IMR-90 (cell line): ENCODE measurements at regions not wholly inside any gene's neighbourhood (a gene's known extent, or its start where the extent isn't known, plus 50 kb on each side); places are given as distances from the start of the nearest gene placed in this dataset.

Experiments
- ATAC-seq: fragments of 200-7000 bp; cut with Tn5 transposase; 2 replicates; pipeline ENCODE4 v1.9.1; 2020; ENCODE audit warnings: low read depth, mild to moderate bottlenecking, moderate library complexity
- BruUV-seq: library from RNA; stranded (reverse); fragments of 400-500 nt; replicated peaks from 2 replicates; lab custom pipeline; 2021; lab: Mats Ljungman, UMichigan
- CTCF ChIA-PET: fragments of 300-600 bp; formaldehyde crosslinking; extraction: SDS; loops from one replicate; lab custom pipeline; 2021; ENCODE audit warnings: antibody characterized with exemption; lab: Yijun Ruan, JAX
- POLR2A ChIA-PET: fragments of 300-600 bp; sonication (Branson Sonifier 250); formaldehyde crosslinking; loops from one replicate; lab custom pipeline; 2022; ENCODE audit warnings: antibody characterized with exemption; ENCODE audit not compliant: unreplicated experiment; lab: Charles Lee
- DNase-seq: peaks from one replicate; pipeline ENCODE4 v3.0.0; 2013
- H2AFZ ChIP-seq: replicated peaks from 2 replicates; pipeline ENCODE3; 2013; ENCODE audit warnings: low read length, mild to moderate bottlenecking; ENCODE audit not compliant: poor library complexity
- H2AK5ac ChIP-seq: 2 replicates; pipeline ENCODE4 v1.6.1; 2013; ENCODE audit warnings: low read depth, low read length, inconsistent platforms
- H2AK9ac ChIP-seq: replicated peaks from 2 replicates; pipeline ENCODE3; 2013; ENCODE audit warnings: mild to moderate bottlenecking, low read depth, low read length, moderate library complexity; ENCODE audit not compliant: poor library complexity
- H2BK120ac ChIP-seq: 2 replicates; pipeline ENCODE4 v1.6.1; 2013; ENCODE audit warnings: low read depth, low read length, inconsistent platforms
- H2BK15ac ChIP-seq: 3 replicates; pipeline ENCODE4 v1.6.1; 2013; ENCODE audit warnings: low read depth, low read length, inconsistent platforms
- H2BK20ac ChIP-seq: 2 replicates; pipeline ENCODE4 v1.6.1; 2013; ENCODE audit warnings: low read depth, mild to moderate bottlenecking, inconsistent platforms, low read length, moderate library complexity
- H2BK5ac ChIP-seq: 2 replicates; pipeline ENCODE4 v1.6.1; 2013; ENCODE audit warnings: mild to moderate bottlenecking, low read depth, low read length, inconsistent platforms; ENCODE audit not compliant: poor library complexity, severe bottlenecking
- H3K14ac ChIP-seq: replicated peaks from 2 replicates; pipeline ENCODE4 v1.6.1; 2013; ENCODE audit warnings: low read depth, low read length, inconsistent platforms
- H3K18ac ChIP-seq: 2 replicates; pipeline ENCODE4 v1.6.1; 2013; ENCODE audit warnings: low read depth, low read length, control low read depth
- H3K23ac ChIP-seq: 2 replicates; pipeline ENCODE4 v1.6.1; 2013; ENCODE audit warnings: low read depth, low read length, inconsistent platforms
- H3K27ac ChIP-seq: 2 replicates; pipeline ENCODE4 v1.5.1; 2013; ENCODE audit warnings: mild to moderate bottlenecking, control low read depth, low read length; ENCODE audit not compliant: insufficient read depth
- H3K27me3 ChIP-seq: 2 replicates; pipeline ENCODE4 v1.6.1; 2013; ENCODE audit warnings: low read length; ENCODE audit not compliant: control insufficient read depth, insufficient read depth
- H3K36me3 ChIP-seq: 2 replicates; pipeline ENCODE4 v1.6.1; 2013; ENCODE audit warnings: low read length, mixed read lengths; ENCODE audit not compliant: control insufficient read depth, insufficient read depth
- H3K4ac ChIP-seq: 2 replicates; pipeline ENCODE4 v1.6.1; 2013; ENCODE audit warnings: low read depth, low read length, inconsistent platforms
- H3K4me1 ChIP-seq: 2 replicates; pipeline ENCODE4 v1.6.1; 2013; ENCODE audit warnings: low read length, mixed read lengths; ENCODE audit not compliant: control insufficient read depth, insufficient read depth
- H3K4me2 ChIP-seq: 2 replicates; pipeline ENCODE4 v1.6.1; 2013; ENCODE audit warnings: low read depth, mild to moderate bottlenecking, control low read depth, low read length, moderate library complexity
- H3K4me3 ChIP-seq: 2 replicates; pipeline ENCODE4 v1.5.1; 2013; ENCODE audit warnings: low read depth, mild to moderate bottlenecking, control low read depth, low read length, moderate library complexity; ENCODE audit not compliant: insufficient read depth
- H3K56ac ChIP-seq: 2 replicates; pipeline ENCODE4 v1.6.1; 2013; ENCODE audit warnings: low read length, inconsistent platforms; ENCODE audit not compliant: insufficient read depth; ENCODE audit errors: extremely low read depth
- H3K79me1 ChIP-seq, 2 experiments: 2 replicates each; pipeline ENCODE4 v1.6.1; 2013; ENCODE audit warnings: low read length in 2 of 2, inconsistent platforms in 1 of 2, low read depth in 1 of 2
- H3K9ac ChIP-seq: 2 replicates; pipeline ENCODE4 v1.6.1; 2013; ENCODE audit warnings: low read depth, low read length, control low read depth
- H3K9me1 ChIP-seq: 2 replicates; pipeline ENCODE4 v1.6.1; 2013; ENCODE audit warnings: low read length, inconsistent platforms; ENCODE audit not compliant: insufficient read depth
- H3K9me3 ChIP-seq: 2 replicates; pipeline ENCODE4 v1.6.1; 2013; ENCODE audit warnings: low read length; ENCODE audit not compliant: control insufficient read depth, insufficient read depth
- H4K20me1 ChIP-seq: 2 replicates; pipeline ENCODE4 v1.6.1; 2013; ENCODE audit warnings: low read length, inconsistent platforms; ENCODE audit not compliant: insufficient read depth
- H4K5ac ChIP-seq: 2 replicates; pipeline ENCODE4 v1.6.1; 2013; ENCODE audit warnings: mild to moderate bottlenecking, low read depth, low read length, control low read depth
- H4K8ac ChIP-seq, 2 experiments: 2 replicates each; pipeline ENCODE4 v1.6.1; 2013; ENCODE audit warnings: low read depth in 2 of 2, low read length in 2 of 2, control low read depth in 1 of 2, inconsistent platforms in 1 of 2
- H4K91ac ChIP-seq: 2 replicates; pipeline ENCODE4 v1.6.1; 2013; ENCODE audit warnings: low read depth, low read length, inconsistent platforms; ENCODE audit not compliant: insufficient read depth
- BHLHE40 ChIP-seq: fragments of 150-350 bp; IDR thresholded peaks from 2 replicates; pipeline ENCODE4 v1.6.1; 2016; ENCODE audit warnings: mild to moderate bottlenecking, low read depth, low read length
- CHD1 ChIP-seq: IDR thresholded peaks from 2 replicates; pipeline ENCODE4 v1.6.1; 2012; ENCODE audit warnings: low read depth, low read length, improper control_type of control experiment
- MAZ ChIP-seq: IDR thresholded peaks from 2 replicates; pipeline ENCODE4 v1.6.1; 2012; ENCODE audit warnings: low read depth, mild to moderate bottlenecking, low read length, improper control_type of control experiment, moderate library complexity, borderline replicate concordance
- WGBS, 2 experiments: methylation state at CpG; one replicate each; pipeline versions ENCODE4 v1.1.5 to v1.1.7; 2013; ENCODE audit warnings: missing lambda C conversion rate in 2 of 2; ENCODE audit not compliant: insufficient read length in 1 of 2; ENCODE audit errors: extremely low coverage in 2 of 2; 5-methylcytosine and 5-hydroxymethylcytosine counted together
- dilution Hi-C: fragments of 300-500 bp; cut with HindIII; formaldehyde crosslinking; loops from one replicate; pipeline ENCODE4 v1.14.3; 2018; ENCODE audit warnings: low sequenced_read_pairs; ENCODE audit not compliant: unreplicated experiment
- in situ Hi-C: fragments of 300-500 bp; cut with MboI; formaldehyde crosslinking; loops from 3 replicates; pipeline ENCODE4 v1.14.3; 2019; ENCODE audit warnings: low sequenced_read_pairs, inconsistent platforms, mixed read lengths
- intact Hi-C: fragments of 100-400 bp; cut with micrococcal nuclease; formaldehyde crosslinking; loops from 2 replicates; pipeline ENCODE4 v1.10.0; 2022

DNA sequence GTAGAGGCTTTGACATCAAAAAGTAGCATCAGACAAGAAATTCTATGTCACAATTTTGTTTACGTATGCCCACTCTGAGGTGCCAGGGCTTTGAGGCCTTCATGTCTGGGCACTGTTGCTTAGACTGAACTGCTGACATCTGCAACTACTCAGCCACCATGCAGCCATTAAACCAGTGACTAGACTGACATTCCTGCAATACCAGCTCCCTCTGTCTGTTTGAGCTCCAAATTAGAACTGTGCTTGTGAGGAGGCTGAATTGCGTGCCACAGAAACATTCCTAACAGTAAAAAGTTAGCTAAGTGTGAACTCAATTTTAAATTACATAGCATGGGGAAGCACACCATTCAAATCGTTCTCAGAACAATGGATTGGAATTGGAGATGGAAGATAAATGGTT, 163.2 kb downstream of the INSIG2 start:
- no CpG with 5 or more reads among the region's 3 CpGs for WGBS, 2 experiments
- TF ChIP-seq BHLHE40, result no peak
- TF ChIP-seq CHD1, result no peak
- TF ChIP-seq MAZ, result no peak
- ChIA-PET CTCF (no interaction called here), POLR2A (no interaction called here)
- intact Hi-C loops (no loop called here), in situ Hi-C loops (no loop called here), dilution Hi-C loops (no loop called here)
- Histone ChIP-seq H3K4ac (no peak overlapping the region), H3K9ac (no peak overlapping the region), H3K14ac (no peak overlapping the region), H4K20me1 (no peaks in the 10 kb centered on the region), H2BK5ac (no peak overlapping the region), H2BK20ac (no peak overlapping the region), H3K23ac (no peak overlapping the region), H3K9me1 (no peaks in the 10 kb centered on the region), H2AFZ (no peak overlapping the region), H3K27ac (no peak overlapping the region), H3K9me3 (no peaks in the 10 kb centered on the region), H4K91ac (no peak overlapping the region), H3K4me3 (no peak overlapping the region), H3K4me1 (no peaks in the 10 kb centered on the region), H2BK15ac (no peak overlapping the region), H3K18ac (no peak overlapping the region), H4K5ac (no peak overlapping the region), H3K4me2 (no peak overlapping the region), H2AK5ac (no peak overlapping the region), H3K56ac (no peak overlapping the region), H4K8ac (no peak overlapping the region), H3K27me3 (no peaks in the 10 kb centered on the region), H2BK120ac (no peak overlapping the region), H3K79me1 (no peaks in the 10 kb centered on the region), H3K36me3 (no peaks in the 10 kb centered on the region), H2AK9ac (no peak overlapping the region)
- BruUV-seq, result no TSS peak
- no peak for ATAC-seq
- DNase-seq, result no peak
